Peyer's patch (tissue), 4 donors: ENCODE measurements at regions not wholly inside any gene's neighbourhood (a gene's known extent, or its start where the extent isn't known, plus 50 kb on each side); places are given as distances from the start of the nearest gene placed in this dataset.

Experiments used
- DNase-seq, 3 donors: peaks; one replicate each; pipeline ENCODE4 v3.0.0-alpha.2; 2017 to 2019
- H3K27ac ChIP-seq, 4 donors: fragments of 200-600 bp; sonication (generic); one replicate each; pipeline ENCODE4 v1.5.1; 2016 to 2019
- H3K27me3 ChIP-seq, 2 donors: fragments of 200-600 bp; sonication (generic); one replicate each; pipeline ENCODE4 v1.5.1; 2019
- H3K36me3 ChIP-seq, 3 donors: fragments of 200-600 bp; sonication (generic); one replicate each; pipeline ENCODE4 v1.5.1; 2016 to 2019
- H3K4me1 ChIP-seq, 4 donors: fragments of 200-600 bp; sonication (generic); one replicate each; pipeline ENCODE4 v1.5.1; 2016 to 2019
- H3K4me3 ChIP-seq, 4 donors: fragments of 200-600 bp; sonication (generic); 1 replicate in 3 of 4; 2 replicates in 1 of 4; pipeline ENCODE4 v1.5.1; 2016 to 2019; ENCODE audit warnings: mild to moderate bottlenecking in 1 of 4
- H3K9me3 ChIP-seq, 4 donors: fragments of 200-600 bp; sonication (generic); one replicate each; pipeline ENCODE4 v1.5.1; 2016 to 2019; ENCODE audit warnings: mild to moderate bottlenecking in 1 of 4
- POLR2A ChIP-seq, 2 donors: fragments of 450-650 bp; IDR thresholded peaks; one replicate each; pipeline ENCODE4 v1.5.1; 2017; ENCODE audit warnings: antibody characterized with exemption in 2 of 2, mild to moderate bottlenecking in 2 of 2, moderate library complexity in 2 of 2
- TF ChIP-seq, protein P1 (sequence below), 6 experiments: fragments of 450-650 bp in 4 of 6; fragments of 200-600 bp in 2 of 6; sonication (generic) in 1 of 6; IDR thresholded peaks; one replicate each; pipeline ENCODE4 v1.5.1; 2017 to 2019; ENCODE audit warnings: antibody characterized with exemption in 6 of 6, mild to moderate bottlenecking in 3 of 6, moderate library complexity in 1 of 6

DNA sequence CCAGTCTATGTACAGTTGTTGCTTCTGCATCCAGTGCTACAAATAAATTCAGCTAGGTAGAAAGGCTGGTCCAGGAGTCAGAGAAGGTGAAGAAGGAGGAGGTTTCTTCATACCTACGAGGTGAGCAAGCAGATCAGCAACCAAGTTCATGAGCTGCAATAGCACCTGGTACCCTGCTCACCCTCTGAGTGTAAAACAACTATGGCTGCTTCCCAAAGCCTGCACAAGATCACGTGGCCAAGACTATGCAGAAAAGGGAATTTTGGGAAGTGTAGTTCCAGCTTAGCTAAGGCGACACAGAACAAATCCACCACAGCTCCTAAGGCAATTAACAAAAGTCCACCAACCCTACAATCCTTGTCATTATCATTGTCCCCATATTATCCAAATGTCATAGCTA lies 95.9 kb upstream of the AUTS2 start:
- no peak overlapping the region for H3K27ac ChIP-seq
- no peaks in the 10 kb centered on the region for H3K9me3 ChIP-seq
- no peak for TF ChIP-seq POLR2A (IDR thresholded peaks at IDR 0.05)
- TF ChIP-seq, protein P1, sequence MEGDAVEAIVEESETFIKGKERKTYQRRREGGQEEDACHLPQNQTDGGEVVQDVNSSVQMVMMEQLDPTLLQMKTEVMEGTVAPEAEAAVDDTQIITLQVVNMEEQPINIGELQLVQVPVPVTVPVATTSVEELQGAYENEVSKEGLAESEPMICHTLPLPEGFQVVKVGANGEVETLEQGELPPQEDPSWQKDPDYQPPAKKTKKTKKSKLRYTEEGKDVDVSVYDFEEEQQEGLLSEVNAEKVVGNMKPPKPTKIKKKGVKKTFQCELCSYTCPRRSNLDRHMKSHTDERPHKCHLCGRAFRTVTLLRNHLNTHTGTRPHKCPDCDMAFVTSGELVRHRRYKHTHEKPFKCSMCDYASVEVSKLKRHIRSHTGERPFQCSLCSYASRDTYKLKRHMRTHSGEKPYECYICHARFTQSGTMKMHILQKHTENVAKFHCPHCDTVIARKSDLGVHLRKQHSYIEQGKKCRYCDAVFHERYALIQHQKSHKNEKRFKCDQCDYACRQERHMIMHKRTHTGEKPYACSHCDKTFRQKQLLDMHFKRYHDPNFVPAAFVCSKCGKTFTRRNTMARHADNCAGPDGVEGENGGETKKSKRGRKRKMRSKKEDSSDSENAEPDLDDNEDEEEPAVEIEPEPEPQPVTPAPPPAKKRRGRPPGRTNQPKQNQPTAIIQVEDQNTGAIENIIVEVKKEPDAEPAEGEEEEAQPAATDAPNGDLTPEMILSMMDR (IDR thresholded peaks at IDR 0.05) = no peak

DNA sequence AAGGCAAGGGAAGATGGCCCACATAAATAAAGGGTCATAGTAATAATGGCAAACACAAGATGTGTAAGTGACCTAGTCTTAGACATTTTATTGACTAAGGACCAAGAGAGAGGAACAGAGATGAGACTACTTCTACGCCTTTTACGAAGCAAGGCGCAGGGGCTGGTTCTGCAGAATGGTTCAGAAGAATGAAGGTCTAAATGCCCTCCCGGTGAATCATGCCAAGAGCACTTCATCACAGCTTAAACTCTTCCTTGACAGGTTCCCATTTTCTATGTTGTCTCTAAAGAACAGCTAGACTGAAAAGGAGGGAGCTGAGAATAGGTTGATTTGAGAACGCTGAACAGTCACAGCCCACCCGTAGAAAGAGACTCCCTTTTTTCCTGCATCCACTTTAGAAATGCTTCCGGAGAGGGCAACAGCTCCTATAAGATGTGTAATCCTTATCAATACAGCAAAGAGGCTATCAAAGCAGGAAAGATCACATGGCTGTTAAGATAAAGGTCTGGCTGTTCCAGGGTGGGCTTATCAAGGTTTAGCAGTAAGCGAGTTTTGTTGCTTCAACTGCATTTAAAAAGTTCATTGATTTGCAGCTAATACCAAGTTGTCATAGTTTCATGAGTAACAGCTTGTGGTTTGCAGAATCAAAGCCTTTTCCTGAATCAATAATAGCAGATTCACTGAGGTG lies 93.4 kb upstream of the AUTS2 start:
- Histone ChIP-seq H3K9me3 (no peaks in the 10 kb centered on the region), H3K4me3 (no peak overlapping the region), H3K36me3 (no peaks in the 10 kb centered on the region), H3K4me1 (no peaks in the 10 kb centered on the region), H3K27ac (no peak overlapping the region), H3K27me3 (no peaks in the 10 kb centered on the region)
- DNase-seq = no peak
- no peak for TF ChIP-seq POLR2A (IDR thresholded peaks at IDR 0.05)
- TF ChIP-seq, protein P1 (IDR thresholded peaks at IDR 0.05) = no peak

More for the DNA sequence above, 95.9 kb upstream of the AUTS2 start:
- Histone ChIP-seq H3K4me1 (no peaks in the 10 kb centered on the region), H3K27me3 (no peaks in the 10 kb centered on the region), H3K4me3 (no peak overlapping the region), H3K36me3 (no peaks in the 10 kb centered on the region)
- no peak for DNase-seq

DNA sequence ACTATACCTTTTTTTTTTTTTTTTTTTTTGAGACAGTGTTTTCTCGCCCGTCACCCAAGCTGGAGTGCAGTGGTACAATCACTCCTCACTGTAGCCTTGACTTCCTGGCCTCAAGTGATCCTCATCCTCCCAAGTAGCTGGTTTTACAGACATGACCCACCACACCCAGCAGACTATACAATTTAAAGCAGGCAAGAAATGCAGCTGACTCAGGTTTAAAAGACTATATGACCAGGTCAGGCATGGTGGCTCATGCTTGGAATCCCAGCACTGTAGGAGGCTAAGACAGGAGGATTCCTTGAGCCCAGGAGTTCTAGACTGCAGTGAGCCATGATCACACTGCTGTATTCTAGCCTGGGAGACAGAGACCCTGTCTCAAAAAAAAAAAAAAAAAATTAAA lies 89.5 kb upstream of the AUTS2 start:
- Histone ChIP-seq H3K27ac (no peak overlapping the region), H3K4me3 (no peak overlapping the region), H3K27me3 (no peaks in the 10 kb centered on the region), H3K9me3 (no peaks in the 10 kb centered on the region), H3K36me3 (no peaks in the 10 kb centered on the region), H3K4me1 (no peaks in the 10 kb centered on the region)
- no peak for TF ChIP-seq POLR2A (IDR thresholded peaks at IDR 0.05)
- TF ChIP-seq, protein P1 (IDR thresholded peaks at IDR 0.05) = no peak
- no peak for DNase-seq

DNA sequence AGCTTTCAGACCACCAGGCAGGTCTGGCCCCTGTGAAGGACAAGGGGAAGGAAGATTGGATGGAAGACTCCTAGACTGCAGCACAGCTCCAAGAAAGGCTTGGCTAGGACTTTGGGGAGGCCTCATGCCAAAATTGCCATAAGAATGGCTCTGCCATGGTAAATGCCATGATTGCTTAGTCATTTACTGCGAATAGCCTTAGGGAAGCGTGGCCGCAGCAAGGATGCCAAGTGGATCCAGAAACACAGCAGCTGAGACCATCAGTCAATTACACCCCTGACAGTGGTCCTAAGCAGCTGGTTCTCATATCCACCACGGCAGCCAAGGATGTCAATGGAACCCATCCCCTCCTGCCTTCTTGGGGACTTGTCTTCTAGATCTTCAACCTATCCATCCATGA lies 88.2 kb upstream of the AUTS2 start:
- H3K27ac ChIP-seq = no peak overlapping the region
- no peaks in the 10 kb centered on the region for H3K36me3 ChIP-seq
- no peaks in the 10 kb centered on the region for H3K4me1 ChIP-seq
- H3K27me3 ChIP-seq = no peaks in the 10 kb centered on the region
- no peak for DNase-seq
- H3K4me3 ChIP-seq = no peak overlapping the region
- TF ChIP-seq, protein P1 (IDR thresholded peaks at IDR 0.05) = no peak
- TF ChIP-seq POLR2A (IDR thresholded peaks at IDR 0.05) = no peak
- no peaks in the 10 kb centered on the region for H3K9me3 ChIP-seq

DNA sequence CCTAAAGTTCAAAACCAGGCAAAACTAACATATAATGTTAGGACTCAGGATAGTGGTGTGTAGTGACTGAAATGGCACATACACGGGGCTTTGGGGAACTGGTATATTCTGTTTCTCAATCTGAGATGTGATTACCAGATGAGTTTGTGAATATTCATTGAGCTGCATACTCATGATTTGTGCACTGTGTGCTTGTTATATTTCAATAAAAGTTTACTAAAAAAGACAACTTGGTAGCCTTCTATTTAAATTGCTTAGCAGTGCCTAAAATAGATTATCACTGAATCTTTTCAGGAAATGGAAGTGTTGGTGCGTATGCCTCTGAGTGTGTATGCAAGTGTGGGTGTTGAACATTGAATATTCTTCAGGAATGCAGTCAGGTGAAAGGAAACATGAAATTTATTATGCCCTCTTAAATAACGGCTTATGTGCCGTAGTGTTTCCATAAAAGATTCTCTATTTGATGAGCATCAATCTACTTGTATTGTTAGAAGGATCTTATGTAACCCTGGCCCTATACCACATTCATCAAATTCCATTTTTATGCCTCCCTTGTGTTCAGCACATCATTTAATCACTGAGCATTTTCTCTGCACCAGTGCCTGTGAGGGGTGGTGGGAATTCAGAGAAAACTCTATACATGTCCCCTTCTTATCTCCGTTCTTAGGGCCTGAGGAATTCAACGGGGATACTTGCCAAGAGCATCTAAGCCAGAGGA lies 82.6 kb upstream of the AUTS2 start:
- no peaks in the 10 kb centered on the region for H3K36me3 ChIP-seq
- TF ChIP-seq, protein P1 (IDR thresholded peaks at IDR 0.05) = no peak
- TF ChIP-seq POLR2A (IDR thresholded peaks at IDR 0.05) = no peak
- no peaks in the 10 kb centered on the region for H3K4me1 ChIP-seq
- H3K9me3 ChIP-seq = no peaks in the 10 kb centered on the region
- H3K27ac ChIP-seq = no peak overlapping the region
- no peaks in the 10 kb centered on the region for H3K27me3 ChIP-seq
- H3K4me3 ChIP-seq = no peak overlapping the region
- no peak for DNase-seq
